ENCODE measurements at regions not wholly inside any gene's neighbourhood (a gene's known extent, or its start where the extent isn't known, plus 50 kb on each side); places are given as distances from the start of the nearest gene placed in this dataset.

DNA sequence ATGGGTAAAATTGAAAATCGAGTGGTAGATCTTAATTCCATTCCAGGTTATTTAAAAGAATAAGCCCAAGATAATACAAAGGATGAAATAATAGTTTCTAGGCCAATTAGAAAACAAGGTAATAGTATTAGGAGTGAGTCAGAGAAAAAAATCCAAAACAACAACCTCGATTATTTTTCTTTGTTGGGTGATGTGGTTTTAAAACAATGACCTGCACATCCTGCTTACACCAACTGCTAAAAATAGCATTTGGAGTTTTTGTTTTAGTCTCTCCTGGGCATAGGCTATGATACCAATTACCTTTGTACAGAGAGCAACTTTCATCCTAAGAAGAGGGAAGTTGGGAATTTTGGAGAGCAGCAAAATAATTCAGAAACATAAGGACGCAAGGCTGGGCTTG lies 101.7 kb upstream of the MYO10 start:
- TF ChIP-seq, protein P1, sequence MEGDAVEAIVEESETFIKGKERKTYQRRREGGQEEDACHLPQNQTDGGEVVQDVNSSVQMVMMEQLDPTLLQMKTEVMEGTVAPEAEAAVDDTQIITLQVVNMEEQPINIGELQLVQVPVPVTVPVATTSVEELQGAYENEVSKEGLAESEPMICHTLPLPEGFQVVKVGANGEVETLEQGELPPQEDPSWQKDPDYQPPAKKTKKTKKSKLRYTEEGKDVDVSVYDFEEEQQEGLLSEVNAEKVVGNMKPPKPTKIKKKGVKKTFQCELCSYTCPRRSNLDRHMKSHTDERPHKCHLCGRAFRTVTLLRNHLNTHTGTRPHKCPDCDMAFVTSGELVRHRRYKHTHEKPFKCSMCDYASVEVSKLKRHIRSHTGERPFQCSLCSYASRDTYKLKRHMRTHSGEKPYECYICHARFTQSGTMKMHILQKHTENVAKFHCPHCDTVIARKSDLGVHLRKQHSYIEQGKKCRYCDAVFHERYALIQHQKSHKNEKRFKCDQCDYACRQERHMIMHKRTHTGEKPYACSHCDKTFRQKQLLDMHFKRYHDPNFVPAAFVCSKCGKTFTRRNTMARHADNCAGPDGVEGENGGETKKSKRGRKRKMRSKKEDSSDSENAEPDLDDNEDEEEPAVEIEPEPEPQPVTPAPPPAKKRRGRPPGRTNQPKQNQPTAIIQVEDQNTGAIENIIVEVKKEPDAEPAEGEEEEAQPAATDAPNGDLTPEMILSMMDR (IDR thresholded peaks at IDR 0.05) = no peak
- no peak for TF ChIP-seq ZFX (IDR thresholded peaks at IDR 0.05; ENCODE audit: borderline replicate concordance)

Data from 22Rv1 (cell line).